ENCODE measurements at regions not wholly inside any gene's neighbourhood (a gene's known extent, or its start where the extent isn't known, plus 50 kb on each side); places are given as distances from the start of the nearest gene placed in this dataset.

DNA sequence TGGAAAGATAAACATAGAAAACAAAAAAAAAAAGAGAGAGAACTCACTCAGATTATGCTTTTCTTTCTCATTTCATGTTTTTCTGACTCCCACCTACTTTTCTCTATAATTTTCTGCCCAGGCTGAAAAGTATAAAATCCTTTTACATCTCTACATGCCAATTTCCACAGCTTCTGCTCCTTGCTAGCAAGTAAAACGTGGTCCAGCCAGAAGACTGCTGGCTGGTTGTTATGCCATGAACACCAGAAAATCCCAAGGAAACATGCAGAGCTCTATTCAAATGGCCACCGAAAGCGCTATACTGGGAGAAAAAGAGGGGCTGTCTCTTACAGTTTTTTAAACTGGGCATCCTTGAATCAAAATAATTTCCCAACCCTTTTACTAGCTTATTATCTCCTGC is 512.8 kb upstream of the ID4 start:
- H3K9me3 Mint-ChIP-seq, result peaks cover 4% of the 10 kb centered on the region
- H3K36me3 Mint-ChIP-seq (ENCODE audit: low read depth), result no peaks in the 10 kb centered on the region
- H3K4me1 Mint-ChIP-seq (ENCODE audit: low read depth), result no peaks in the 10 kb centered on the region
- H3K4me3 Mint-ChIP-seq, result no peak overlapping the region
- no peak overlapping the region for H3K27ac Mint-ChIP-seq
- no peaks in the 10 kb centered on the region for H3K27me3 Mint-ChIP-seq
- DNase-seq, result no peak

DNA sequence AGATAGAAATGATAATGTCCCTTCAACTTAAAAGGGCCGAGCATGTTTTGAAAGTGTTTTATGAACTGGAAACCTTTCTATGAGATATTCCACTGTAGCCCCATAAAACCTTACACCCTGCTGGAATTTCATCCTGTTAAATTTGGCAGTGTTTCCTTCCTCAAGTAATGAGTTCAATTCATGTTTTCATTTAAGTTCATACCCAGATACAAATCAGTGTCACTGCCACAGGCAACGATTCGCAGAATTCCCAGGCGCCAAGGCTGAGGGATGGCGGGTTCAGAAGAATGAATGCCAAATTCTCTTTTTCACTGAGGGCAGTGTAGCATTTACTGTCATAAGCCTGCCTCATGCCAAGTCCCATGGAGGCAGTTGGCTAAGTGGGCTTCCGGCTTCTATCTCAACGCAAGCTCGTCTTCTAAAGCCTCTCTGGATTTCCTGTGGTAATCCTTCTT is 511.8 kb upstream of the ID4 start:
- Mint-ChIP-seq H3K4me1 (ENCODE audit: low read depth) (no peaks in the 10 kb centered on the region), H3K9me3 (peaks cover 4% of the 10 kb centered on the region), H3K27me3 (no peaks in the 10 kb centered on the region), H3K4me3 (no peak overlapping the region), H3K36me3 (ENCODE audit: low read depth) (no peaks in the 10 kb centered on the region), H3K27ac (no peak overlapping the region)
- no peak for DNase-seq

GRCh38 chr6:19327241-19327640 is 509.9 kb upstream of the ID4 start:
- H3K4me1 Mint-ChIP-seq (ENCODE audit: low read depth), result no peaks in the 10 kb centered on the region
- H3K4me3 Mint-ChIP-seq, result no peak overlapping the region
- H3K9me3 Mint-ChIP-seq, result no peaks in the 10 kb centered on the region
- no peak overlapping the region for H3K27ac Mint-ChIP-seq
- no peaks in the 10 kb centered on the region for H3K36me3 Mint-ChIP-seq (ENCODE audit: low read depth)
- H3K27me3 Mint-ChIP-seq, result no peaks in the 10 kb centered on the region
- DNase-seq, result no peak

DNA sequence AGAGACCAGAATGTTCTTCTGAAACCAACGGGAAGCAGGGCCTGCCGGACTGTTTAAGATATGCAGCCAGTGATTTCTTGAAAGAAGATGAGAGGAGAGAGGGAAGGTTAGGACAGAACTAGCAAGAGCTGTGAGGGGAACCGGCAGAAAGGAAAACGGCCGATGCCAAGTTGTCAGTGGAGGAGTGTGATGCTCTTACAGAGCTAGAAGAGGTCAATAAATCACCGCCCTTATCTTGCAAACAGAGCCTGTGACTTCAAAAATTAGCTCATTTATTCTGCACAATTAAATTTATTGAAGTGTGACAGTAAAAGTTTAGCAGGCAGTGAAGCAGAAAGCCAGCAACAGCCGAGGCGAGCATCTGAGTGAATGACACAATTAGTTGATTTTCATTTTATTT is 509.5 kb upstream of the ID4 start:
- Mint-ChIP-seq H3K27me3 (no peaks in the 10 kb centered on the region), H3K4me3 (no peak overlapping the region), H3K4me1 (ENCODE audit: low read depth) (no peaks in the 10 kb centered on the region), H3K36me3 (ENCODE audit: low read depth) (no peaks in the 10 kb centered on the region), H3K27ac (no peak overlapping the region), H3K9me3 (no peaks in the 10 kb centered on the region)
- DNase-seq, result no peak

DNA sequence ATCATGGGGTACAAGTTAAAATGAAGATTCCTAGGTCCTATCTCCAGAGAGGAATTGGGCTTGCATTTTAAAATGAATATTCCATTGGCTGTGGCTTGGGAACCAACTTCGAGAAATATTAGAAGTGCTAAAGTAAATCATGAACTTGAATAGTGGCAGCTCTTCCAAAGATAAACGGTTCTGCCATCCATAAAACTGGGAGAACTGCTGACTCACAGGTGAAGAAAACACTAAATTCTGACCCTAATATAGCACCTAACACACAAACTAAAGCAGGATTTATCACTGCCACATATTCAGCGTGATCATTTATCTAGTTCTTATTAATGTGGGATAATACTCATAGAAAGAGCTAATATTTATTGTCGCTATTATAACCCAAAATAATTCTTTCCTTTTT is 508.1 kb upstream of the ID4 start:
- H3K9me3 Mint-ChIP-seq, result no peaks in the 10 kb centered on the region
- H3K27me3 Mint-ChIP-seq, result no peaks in the 10 kb centered on the region

DNA sequence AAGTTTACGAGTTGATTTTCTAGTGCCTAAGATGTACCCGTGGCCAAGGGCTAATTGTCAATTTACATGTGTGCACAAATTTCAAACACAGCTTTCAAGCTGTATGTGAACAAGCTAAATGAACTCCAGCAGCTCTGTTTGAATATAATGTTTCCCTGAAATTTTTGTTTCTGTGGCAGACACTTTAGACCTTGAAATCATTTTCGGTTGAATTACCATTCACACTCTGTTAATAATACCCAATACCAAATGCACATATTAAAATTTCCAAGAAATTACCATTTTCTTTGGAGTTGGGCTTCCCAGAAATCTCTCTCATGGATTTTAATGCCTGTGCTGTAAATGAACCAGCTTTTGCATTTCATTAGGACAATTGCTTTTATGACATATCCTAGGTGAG is 506.1 kb upstream of the ID4 start:
- no peaks in the 10 kb centered on the region for H3K4me1 Mint-ChIP-seq (ENCODE audit: low read depth)
- H3K27me3 Mint-ChIP-seq, result no peaks in the 10 kb centered on the region
- H3K4me3 Mint-ChIP-seq, result no peak overlapping the region
- H3K27ac Mint-ChIP-seq, result no peak overlapping the region
- DNase-seq, result no peak
- H3K36me3 Mint-ChIP-seq (ENCODE audit: low read depth), result no peaks in the 10 kb centered on the region
- H3K9me3 Mint-ChIP-seq, result no peaks in the 10 kb centered on the region

More for the DNA sequence above, 508.1 kb upstream of the ID4 start:
- no peak for DNase-seq
- no peaks in the 10 kb centered on the region for H3K4me1 Mint-ChIP-seq (ENCODE audit: low read depth)
- H3K4me3 Mint-ChIP-seq, result no peak overlapping the region
- no peak overlapping the region for H3K27ac Mint-ChIP-seq
- H3K36me3 Mint-ChIP-seq (ENCODE audit: low read depth), result no peaks in the 10 kb centered on the region

GRCh38 chr6:19332806-19333460 is 504.2 kb upstream of the ID4 start:
- Mint-ChIP-seq H3K36me3 (ENCODE audit: low read depth) (no peaks in the 10 kb centered on the region), H3K27ac (no peak overlapping the region), H3K9me3 (no peaks in the 10 kb centered on the region), H3K4me1 (ENCODE audit: low read depth) (no peaks in the 10 kb centered on the region), H3K4me3 (no peak overlapping the region), H3K27me3 (no peaks in the 10 kb centered on the region)
- no peak for DNase-seq

DNA sequence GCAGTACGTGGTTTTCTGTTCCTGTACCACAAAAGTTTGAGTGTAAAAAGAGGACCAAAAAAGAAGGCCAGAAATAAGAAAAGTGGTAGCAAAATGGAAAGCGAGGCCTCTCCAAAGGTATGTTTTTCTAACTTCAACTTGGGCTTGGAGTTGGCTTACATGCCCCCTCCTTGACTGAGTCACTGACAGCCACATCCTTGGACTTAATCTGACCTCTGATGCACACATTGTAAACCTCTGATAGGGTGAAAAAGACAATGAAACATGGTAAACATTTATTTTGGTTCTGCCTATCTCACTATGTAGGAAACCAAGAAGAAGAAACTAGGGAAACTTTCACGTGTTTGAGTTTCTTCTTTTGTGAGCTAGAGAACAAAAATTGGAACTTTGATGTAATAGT is 503.2 kb upstream of the ID4 start:
- no peak for DNase-seq
- no peaks in the 10 kb centered on the region for H3K4me1 Mint-ChIP-seq (ENCODE audit: low read depth)
- H3K27me3 Mint-ChIP-seq, result no peaks in the 10 kb centered on the region
- no peak overlapping the region for H3K27ac Mint-ChIP-seq
- no peaks in the 10 kb centered on the region for H3K36me3 Mint-ChIP-seq (ENCODE audit: low read depth)
- H3K4me3 Mint-ChIP-seq, result no peak overlapping the region
- no peaks in the 10 kb centered on the region for H3K9me3 Mint-ChIP-seq

DNA sequence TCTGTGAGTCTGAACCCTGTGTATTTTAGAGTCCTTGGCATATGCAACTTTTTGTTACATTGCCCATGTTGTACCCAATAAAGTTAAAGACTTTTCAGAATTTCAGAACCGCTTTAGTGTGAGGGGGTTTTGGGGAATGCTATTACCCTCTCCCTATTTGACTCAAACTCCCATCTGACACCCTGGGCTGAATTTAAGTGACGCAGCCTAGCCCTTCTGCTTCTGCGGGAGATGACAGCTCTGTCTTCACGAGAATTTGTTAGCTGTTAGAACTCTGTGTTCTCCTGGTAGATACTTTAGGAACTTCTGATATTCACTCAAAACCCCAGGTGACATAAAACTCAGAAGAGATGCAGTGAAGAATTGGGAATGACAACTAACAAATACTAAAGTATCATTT is 500.6 kb upstream of the ID4 start:
- no peak overlapping the region for H3K27ac Mint-ChIP-seq
- H3K27me3 Mint-ChIP-seq, result no peaks in the 10 kb centered on the region
- no peaks in the 10 kb centered on the region for H3K36me3 Mint-ChIP-seq (ENCODE audit: low read depth)
- DNase-seq, result no peak
- peaks cover 3% of the 10 kb centered on the region for H3K9me3 Mint-ChIP-seq
- no peak overlapping the region for H3K4me3 Mint-ChIP-seq
- no peaks in the 10 kb centered on the region for H3K4me1 Mint-ChIP-seq (ENCODE audit: low read depth)

DNA sequence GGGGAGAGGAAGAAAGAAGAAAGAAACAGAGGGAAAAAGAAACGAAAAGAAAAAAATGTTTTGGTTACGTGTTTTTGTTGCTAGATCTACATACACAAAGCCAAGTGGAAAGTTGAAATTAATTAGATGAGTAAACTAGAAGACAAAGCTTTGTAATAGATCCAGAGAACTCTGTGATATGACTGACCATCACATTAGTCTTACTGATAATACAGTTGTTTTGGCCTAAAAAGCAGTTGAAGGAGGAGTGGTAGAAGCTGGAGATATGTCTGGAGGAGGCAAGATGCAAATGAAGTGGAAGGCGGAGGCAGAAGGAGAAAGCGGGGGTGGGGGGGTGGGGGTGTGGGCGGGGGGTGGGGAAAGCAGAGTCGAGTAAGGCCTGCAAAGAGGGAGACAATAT is 500.1 kb upstream of the ID4 start:
- peaks cover 5% of the 10 kb centered on the region for H3K9me3 Mint-ChIP-seq
- no peaks in the 10 kb centered on the region for H3K27me3 Mint-ChIP-seq
- no peaks in the 10 kb centered on the region for H3K36me3 Mint-ChIP-seq (ENCODE audit: low read depth)
- no peak overlapping the region for H3K27ac Mint-ChIP-seq
- H3K4me3 Mint-ChIP-seq, result no peak overlapping the region
- no peak for DNase-seq
- H3K4me1 Mint-ChIP-seq (ENCODE audit: low read depth), result no peaks in the 10 kb centered on the region

DNA sequence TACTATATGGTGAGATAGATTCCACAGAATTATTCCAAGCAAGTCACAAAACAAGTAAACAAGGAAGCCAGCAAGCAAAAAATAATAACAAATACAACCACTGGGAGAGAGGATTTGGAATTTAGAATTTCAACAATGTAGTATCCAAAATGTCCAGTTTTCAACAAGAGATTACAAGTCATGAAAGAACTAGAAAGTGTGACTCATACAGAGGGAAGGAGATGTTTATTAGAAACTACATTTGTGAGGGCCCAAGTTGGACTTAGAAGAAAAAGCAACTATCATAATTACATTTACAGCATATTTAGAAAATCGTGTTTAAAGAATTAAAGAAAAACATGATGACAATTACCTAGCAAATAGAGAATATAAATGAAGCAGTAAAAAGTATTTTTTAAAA is 494.6 kb upstream of the ID4 start:
- Mint-ChIP-seq H3K27me3 (no peaks in the 10 kb centered on the region), H3K4me1 (ENCODE audit: low read depth) (no peaks in the 10 kb centered on the region), H3K27ac (no peak overlapping the region), H3K9me3 (peaks cover 15% of the 10 kb centered on the region), H3K4me3 (no peak overlapping the region), H3K36me3 (ENCODE audit: low read depth) (no peaks in the 10 kb centered on the region)
- no peak for DNase-seq

DNA sequence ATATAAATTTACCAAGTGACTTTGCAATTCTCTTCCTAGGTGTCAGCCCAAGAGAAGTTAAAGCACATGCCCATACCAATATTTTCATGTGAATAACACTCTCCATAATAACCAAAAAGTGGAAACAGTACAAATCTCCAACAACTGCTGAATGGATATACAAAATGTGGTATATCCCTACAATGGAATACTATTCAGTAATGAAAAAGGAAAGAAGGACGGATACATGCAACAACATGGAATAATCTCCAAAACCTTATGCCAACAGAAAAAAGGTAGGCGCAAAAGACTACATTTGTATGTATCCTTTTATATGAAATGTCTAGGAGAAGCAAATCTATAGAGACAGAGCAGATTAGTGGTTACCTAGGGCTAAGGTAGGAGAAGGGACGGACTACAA is 487.7 kb upstream of the ID4 start:
- Mint-ChIP-seq H3K4me1 (ENCODE audit: low read depth) (no peaks in the 10 kb centered on the region), H3K9me3 (peaks cover 20% of the 10 kb centered on the region), H3K4me3 (no peak overlapping the region), H3K27me3 (no peaks in the 10 kb centered on the region), H3K36me3 (ENCODE audit: low read depth) (no peaks in the 10 kb centered on the region), H3K27ac (no peak overlapping the region)
- no peak for DNase-seq

DNA sequence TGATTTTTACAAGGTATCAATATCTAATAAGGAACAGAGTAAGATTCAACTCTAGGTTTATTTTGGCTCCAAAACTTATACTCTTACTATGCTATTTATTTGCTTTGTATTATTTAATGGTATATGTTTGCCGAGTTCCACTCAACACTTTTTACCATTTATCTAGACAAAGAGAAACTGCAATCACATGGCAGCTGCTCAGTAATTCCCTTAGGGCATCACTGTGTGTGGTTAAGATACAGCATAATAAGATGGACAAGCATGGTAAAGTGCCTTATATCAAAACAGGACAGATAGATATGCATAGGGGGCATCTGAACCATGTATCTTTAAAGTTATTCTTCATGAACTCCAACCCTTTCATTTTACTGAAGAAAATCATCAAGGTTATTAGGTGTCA is 483.0 kb upstream of the ID4 start:
- no peak for DNase-seq
- Mint-ChIP-seq H3K27me3 (no peaks in the 10 kb centered on the region), H3K4me1 (ENCODE audit: low read depth) (no peaks in the 10 kb centered on the region), H3K27ac (no peak overlapping the region), H3K4me3 (no peak overlapping the region), H3K36me3 (ENCODE audit: low read depth) (no peaks in the 10 kb centered on the region), H3K9me3 (peaks cover 11% of the 10 kb centered on the region)

GRCh38 chr6:19356692-19357091 is 480.5 kb upstream of the ID4 start:
- peaks cover 6% of the 10 kb centered on the region for H3K9me3 Mint-ChIP-seq
- no peaks in the 10 kb centered on the region for H3K27me3 Mint-ChIP-seq
- DNase-seq, result no peak
- no peaks in the 10 kb centered on the region for H3K4me1 Mint-ChIP-seq (ENCODE audit: low read depth)
- H3K27ac Mint-ChIP-seq, result no peak overlapping the region
- H3K4me3 Mint-ChIP-seq, result no peak overlapping the region
- no peaks in the 10 kb centered on the region for H3K36me3 Mint-ChIP-seq (ENCODE audit: low read depth)

DNA sequence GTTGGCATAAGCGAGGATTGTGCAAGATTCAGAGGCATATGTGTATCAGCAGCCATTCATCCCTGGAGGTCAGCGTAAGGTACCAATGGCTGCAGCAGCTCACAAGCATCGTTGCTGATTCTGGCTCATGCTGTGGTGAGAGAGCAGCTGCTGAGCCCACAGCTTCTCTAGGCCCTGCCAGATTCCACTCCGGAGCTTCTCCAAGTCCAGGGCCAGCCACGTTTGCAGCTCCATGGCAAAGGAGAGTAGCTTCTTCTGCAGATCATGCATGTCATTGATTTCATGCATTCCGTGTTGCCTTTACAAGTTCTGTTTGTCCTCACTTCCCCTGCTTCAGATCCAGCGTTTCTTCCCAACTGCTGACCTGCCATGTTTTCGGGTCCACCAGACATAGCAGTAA is 474.8 kb upstream of the ID4 start:
- Mint-ChIP-seq H3K36me3 (ENCODE audit: low read depth) (no peaks in the 10 kb centered on the region), H3K27me3 (no peaks in the 10 kb centered on the region), H3K4me3 (no peak overlapping the region), H3K4me1 (ENCODE audit: low read depth) (no peaks in the 10 kb centered on the region), H3K27ac (no peak overlapping the region), H3K9me3 (peaks cover 4% of the 10 kb centered on the region)
- no peak for DNase-seq

GRCh38 chr6:19368511-19368910 is 468.7 kb upstream of the ID4 start:
- no peak overlapping the region for H3K4me3 Mint-ChIP-seq
- H3K9me3 Mint-ChIP-seq, result no peaks in the 10 kb centered on the region
- H3K27ac Mint-ChIP-seq, result no peak overlapping the region
- H3K27me3 Mint-ChIP-seq, result no peaks in the 10 kb centered on the region
- H3K4me1 Mint-ChIP-seq (ENCODE audit: low read depth), result no peaks in the 10 kb centered on the region
- no peaks in the 10 kb centered on the region for H3K36me3 Mint-ChIP-seq (ENCODE audit: low read depth)
- no peak for DNase-seq
